ENCODE measurements at regions not wholly inside any gene's neighbourhood (a gene's known extent, or its start where the extent isn't known, plus 50 kb on each side); places are given as distances from the start of the nearest gene placed in this dataset.
A peak's percentile ranks its signal among the peaks of the same experiment; 100 is the strongest.
"Not testable (repeated sequence)": the region's sequence is repeated elsewhere in the genome, so short reads cannot be mapped to it uniquely, and the experiment has no call there.

DNA sequence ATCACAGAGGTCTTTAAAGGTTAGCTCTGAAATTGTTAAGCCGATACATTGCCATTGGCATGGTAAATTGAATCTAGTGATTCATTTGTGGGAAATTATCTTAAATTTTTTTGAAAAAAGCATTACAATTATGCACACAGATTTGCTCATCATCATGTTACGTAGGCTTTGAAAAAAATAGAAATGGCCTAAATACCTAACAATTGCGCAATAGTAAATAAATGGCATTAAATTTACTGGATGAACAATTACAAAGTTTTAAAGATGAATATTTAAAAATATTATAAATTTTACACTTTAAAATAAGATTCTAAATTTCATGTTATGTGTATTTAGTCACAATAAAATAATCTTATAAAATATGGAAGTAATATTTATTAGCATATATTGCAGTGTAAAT, 171.3 kb downstream of the RPRM start:
- DNase-seq (ENCODE audit: low spot score): no peak

- DNase-seq (ENCODE audit: low spot score): no peak
Observed at GRCh38 chr2:153299809-153300208, 178.8 kb downstream of the RPRM start.

DNA sequence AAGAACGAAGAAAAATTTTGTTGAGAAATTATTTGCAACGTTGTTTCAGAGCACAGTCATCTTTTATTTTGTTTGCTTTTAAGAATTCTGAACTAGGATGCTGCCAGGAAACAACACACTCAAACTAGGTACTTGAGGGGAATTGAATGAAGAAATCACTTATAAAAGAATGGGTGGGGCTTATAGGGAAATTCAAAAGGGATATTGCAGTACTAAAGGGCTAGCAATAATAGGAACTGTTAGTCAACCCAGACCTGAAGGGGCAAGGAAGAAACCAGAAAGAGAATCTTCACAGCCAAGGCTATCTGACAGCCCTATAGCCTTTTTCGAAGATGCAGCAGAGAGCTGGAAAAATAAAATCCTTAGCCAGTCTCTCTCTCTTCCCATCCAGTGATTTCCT, 179.3 kb downstream of the RPRM start:
- DNase-seq (ENCODE audit: low spot score): no peak

GRCh38 chr2:153294199-153294786, 184.3 kb downstream of the RPRM start:
- no peak for DNase-seq (ENCODE audit: low spot score)

DNA sequence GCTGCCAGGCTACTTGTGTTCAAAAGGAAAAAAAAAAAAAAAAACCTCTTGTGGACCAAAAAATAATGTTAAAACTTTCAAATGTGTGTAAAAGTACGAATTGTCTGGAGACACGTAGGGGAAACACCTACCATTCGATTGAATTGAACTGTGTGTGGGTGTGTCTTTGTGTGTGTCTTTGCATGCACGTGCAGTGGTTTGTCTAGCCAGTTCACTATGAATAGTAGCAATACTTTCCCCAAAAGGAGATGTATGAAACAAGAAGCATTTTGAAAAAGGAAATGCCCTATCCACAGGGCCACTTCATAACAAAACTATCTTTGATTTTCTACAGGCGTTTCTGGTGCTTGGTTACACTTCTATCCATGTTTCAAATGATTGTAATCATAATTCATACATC, 186.8 kb downstream of the RPRM start:
- DNase-seq (ENCODE audit: low spot score): no peak

GRCh38 chr2:153287109-153287801, 191.3 kb downstream of the RPRM start:
- no peak for DNase-seq (ENCODE audit: low spot score)

- no peak for DNase-seq (ENCODE audit: low spot score)
Observed at GRCh38 chr2:153268941-153269461, 209.6 kb downstream of the RPRM start.

DNA sequence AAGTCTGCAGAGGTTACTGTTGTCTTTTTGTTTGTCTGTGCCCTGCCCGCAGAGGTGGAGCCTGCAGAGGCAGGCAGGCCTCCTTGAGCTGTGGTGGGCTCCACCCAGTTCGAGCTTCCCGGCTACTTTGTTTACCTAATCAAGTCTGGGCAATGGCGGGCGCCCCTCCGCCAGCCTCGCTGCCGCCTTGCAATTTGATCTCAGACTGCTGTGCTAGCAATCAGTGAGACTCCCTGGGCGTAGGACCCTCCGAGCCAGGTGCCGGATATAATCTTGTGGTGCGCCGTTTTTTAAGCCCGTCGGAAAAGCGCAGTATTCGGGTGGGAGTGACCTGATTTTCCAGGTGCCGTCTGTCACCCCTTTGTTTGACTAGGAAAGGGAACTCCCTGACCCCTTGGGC, 221.7 kb downstream of the RPRM start:
- not testable (repeated sequence) for DNase-seq (ENCODE audit: low spot score)

DNA sequence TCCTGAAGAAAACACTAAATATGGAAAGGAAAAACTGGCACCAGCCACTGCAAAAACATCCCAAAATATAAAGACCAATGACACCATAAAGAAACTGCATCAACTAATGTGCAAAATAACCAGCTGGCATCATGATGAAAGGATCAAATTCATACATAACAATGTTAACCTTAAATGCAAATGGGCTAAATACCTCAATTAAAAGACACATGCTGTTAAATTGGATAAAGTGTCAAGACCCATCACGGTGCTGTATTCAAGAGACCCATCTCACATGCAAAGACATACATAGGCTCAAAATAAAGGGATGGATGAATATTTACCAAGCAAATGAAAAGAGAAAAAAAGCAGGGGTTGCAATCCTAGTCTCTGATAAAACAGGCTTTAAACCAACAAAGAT, 231.9 kb downstream of the RPRM start:
- DNase-seq (ENCODE audit: low spot score): not testable (repeated sequence)

GRCh38 chr2:153235516-153235915, 243.0 kb downstream of the RPRM start:
- no peak for DNase-seq (ENCODE audit: low spot score)

GRCh38 chr2:153232464-153232863, 246.1 kb downstream of the RPRM start:
- no peak for DNase-seq (ENCODE audit: low spot score)

DNA sequence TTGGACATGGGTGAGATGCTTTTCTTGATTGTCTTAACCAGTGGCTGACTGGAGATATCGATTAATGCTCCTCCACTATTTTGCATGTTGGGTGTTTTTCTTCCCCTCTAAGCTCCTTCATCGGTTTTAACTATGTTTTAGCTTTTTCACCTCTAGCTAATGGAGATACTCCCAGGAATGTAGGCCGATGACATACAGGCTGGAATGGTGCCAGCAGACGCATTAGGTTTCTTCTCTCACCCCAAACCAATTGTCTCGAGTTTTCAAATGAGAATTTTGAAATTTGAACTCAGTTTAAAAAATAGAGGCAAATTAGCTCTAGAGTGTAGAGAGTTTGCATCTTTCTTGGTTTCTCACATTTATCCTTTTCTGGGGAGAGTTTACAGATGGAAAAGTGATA, 247.6 kb downstream of the RPRM start:
- DNase-seq (ENCODE audit: low spot score): no peak

DNA sequence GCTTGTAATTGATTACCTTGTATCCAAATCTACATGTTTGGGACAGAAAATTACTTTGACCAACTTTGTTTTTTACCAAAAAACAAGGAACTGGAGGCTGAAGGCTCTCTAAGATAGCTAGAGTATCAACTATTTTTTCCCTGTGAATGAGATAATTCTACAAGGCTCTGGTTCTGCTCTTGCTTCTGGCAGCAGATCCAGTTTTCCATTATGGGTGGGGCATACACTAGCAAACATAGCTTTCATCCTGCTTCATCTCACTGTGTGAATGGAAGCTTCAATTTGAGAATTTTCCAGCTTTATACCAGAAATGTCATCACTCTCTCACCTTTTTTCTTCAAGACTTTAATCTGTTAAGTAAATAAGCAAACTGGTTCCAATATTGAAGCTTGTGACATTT, 249.7 kb downstream of the RPRM start:
- DNase-seq (ENCODE audit: low spot score): no peak

- DNase-seq (ENCODE audit: low spot score): no peak
Observed at GRCh38 chr2:153227981-153228380, 250.6 kb downstream of the RPRM start.

DNA sequence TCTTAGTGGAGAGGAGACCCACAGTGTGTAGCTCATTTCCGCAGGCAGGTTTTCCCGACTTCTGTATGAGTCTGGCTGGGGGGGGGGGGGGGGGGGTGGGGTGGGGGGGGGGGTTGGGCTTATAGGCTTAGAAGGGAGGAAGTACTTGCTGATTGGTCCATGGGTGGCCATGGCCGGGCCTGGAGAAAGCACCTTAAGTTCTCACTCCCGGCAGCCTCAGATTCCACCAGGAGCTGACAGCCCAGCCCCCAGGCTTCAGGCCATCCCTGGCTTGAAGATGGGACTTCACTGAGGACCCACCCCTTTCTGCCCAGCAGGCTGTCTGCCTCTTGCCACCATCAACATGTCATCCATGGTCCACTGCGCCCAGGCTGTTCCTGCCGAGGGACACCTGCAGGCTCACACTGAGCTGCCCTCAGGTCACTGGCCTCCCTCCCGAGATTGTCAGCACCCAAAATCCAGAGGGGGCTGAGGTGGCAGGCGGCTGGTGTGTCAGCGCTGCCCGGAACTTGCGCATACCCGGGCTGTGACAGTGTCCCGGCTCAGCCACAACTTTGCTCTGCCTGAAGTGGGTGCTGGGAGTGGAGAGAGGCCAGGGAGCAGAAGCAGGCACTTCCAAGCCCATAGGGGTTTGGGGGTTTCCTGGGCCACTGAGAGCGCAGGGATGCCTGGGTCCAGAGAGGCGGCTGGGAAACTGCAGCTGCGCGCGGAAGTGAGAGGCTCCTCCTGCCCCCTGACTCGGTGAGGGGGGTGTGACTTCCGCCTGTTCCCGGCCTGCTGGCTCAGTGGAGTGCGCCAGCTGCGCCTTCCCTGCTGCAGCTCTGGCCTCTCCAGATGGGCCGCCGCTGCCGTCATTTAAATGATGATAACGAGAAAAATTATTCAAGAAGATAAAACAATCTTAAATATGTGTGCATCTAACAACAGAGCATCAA, 256.1 kb downstream of the RPRM start:
- no peak for DNase-seq (ENCODE audit: low spot score)

GRCh38 chr2:153221506-153221905, 257.1 kb downstream of the RPRM start:
- DNase-seq (ENCODE audit: low spot score): no peak

GRCh38 chr2:153221087-153221486, 257.5 kb downstream of the RPRM start:
- no peak for DNase-seq (ENCODE audit: low spot score)

GRCh38 chr2:153218851-153219250, 259.7 kb downstream of the RPRM start:
- no peak for DNase-seq (ENCODE audit: low spot score)

DNA sequence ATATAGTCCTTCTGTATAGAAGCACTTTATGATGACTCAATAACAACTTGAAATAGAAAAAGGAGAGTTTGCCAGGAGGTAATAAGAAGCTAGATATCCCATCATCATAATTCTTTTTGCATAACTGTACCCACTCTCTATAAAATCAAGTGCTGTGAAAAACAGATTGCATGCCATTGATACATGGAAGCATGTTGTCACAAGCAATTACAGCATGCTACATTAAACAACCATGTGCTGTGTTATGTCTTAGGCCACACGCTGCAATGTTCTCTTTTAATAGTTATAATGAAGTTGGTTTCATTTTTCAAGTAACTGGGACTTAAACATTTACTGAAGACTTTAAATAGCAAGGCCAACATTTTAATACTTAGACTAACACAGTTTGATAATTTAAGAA, 264.2 kb downstream of the RPRM start:
- no peak for DNase-seq (ENCODE audit: low spot score)

DNA sequence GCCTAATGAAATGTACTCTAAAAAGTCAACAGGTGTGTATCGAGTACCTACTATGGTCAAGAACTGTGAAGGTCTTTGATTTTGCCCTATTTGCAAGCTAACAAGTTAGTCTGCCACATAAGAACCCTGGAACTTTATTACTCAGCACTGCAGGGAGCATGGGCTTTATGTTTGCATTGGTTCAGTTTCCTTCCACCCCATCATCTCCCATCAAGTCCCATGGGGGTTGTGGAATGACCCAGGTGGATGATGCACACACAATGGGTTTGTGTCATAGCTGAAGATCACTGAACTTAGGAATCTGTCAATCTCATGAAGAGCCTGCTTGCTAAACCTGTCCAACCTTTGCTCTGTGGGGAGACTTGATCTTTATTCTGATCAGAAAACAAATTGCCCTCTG, 265.5 kb downstream of the RPRM start:
- no peak for DNase-seq (ENCODE audit: low spot score)

DNA sequence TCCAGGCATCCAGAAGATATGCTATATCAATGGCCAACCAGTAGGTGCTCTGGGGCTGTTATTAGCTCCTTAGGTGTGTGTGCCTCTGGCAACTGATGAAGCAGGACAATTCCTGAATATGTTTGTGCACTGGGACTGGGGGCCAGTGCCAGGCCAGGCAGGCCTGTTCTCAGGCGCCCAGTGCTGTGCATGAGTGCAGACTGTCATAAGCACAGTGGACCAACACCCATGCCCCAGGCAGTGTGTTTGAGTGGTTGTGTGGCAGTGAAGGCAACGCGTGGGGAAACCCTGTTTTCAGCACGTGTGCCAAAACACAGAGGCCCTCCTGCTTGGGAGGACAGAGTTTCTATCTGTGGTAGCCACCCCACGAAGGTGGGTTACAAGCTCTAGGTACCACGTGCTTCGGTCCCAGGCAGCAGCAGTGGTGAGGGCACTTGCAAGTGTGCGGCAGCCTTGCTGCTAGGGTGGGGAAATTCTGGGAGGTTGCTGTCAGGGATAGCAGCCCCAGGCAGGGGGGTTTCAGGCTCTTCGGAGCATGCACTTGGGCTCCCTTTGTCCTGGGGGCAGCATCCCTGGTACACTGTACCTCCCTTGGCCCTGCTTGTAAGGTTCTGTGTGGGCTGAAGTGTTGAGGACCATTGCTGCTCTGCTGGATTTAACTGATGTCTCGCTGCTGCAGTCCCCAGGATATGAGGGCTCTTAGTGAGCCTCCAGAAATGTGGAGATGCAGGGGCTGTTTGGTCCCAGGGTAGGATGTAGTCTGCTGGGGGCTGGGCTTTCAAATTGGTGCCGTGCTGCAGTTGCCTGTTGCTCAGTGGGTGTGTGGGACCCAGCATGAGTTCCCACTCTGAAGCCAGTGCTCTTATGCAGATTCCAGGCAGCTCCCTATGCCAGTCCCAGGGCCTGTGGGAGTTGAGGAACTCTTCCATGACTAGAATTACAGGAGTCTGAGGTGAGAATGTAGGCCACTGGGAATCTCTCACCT, 280.9 kb downstream of the RPRM start:
- DNase-seq (ENCODE audit: low spot score): peak; percentile 55
